SJCRH30 (cell line): ENCODE measurements at regions not wholly inside any gene's neighbourhood (a gene's known extent, or its start where the extent isn't known, plus 50 kb on each side); places are given as distances from the start of the nearest gene placed in this dataset.

Source experiments
- DNase-seq, 2 experiments: peaks; one replicate each; pipeline ENCODE4 v3.0.0-alpha.2; 2015 to 2020
- H3K27ac ChIP-seq: fragments of 250-450 bp; sonication (Bioruptor Pico); 2 replicates; pipeline ENCODE4 v1.5.1; 2020; ENCODE audit warnings: mild to moderate bottlenecking, moderate library complexity
- H3K27me3 ChIP-seq: fragments of 250-450 bp; sonication (Bioruptor Pico); 2 replicates; pipeline ENCODE4 v1.5.1; 2020; ENCODE audit warnings: mild to moderate bottlenecking, moderate library complexity
- H3K36me3 ChIP-seq: fragments of 250-450 bp; sonication (Bioruptor Pico); 2 replicates; pipeline ENCODE4 v1.5.1; 2020; ENCODE audit warnings: mild to moderate bottlenecking, moderate library complexity
- H3K4me1 ChIP-seq: fragments of 250-450 bp; sonication (Bioruptor Pico); 2 replicates; pipeline ENCODE4 v1.5.1; 2020; ENCODE audit warnings: mild to moderate bottlenecking, moderate library complexity
- H3K4me3 ChIP-seq: fragments of 250-450 bp; sonication (Bioruptor Pico); 2 replicates; pipeline ENCODE4 v1.5.1; 2020; ENCODE audit warnings: mild to moderate bottlenecking, moderate library complexity
- H3K9me3 ChIP-seq: fragments of 250-450 bp; sonication (Bioruptor Pico); replicated peaks from 2 replicates; pipeline ENCODE4 v1.5.1; 2020; ENCODE audit warnings: mild to moderate bottlenecking, moderate library complexity

DNA sequence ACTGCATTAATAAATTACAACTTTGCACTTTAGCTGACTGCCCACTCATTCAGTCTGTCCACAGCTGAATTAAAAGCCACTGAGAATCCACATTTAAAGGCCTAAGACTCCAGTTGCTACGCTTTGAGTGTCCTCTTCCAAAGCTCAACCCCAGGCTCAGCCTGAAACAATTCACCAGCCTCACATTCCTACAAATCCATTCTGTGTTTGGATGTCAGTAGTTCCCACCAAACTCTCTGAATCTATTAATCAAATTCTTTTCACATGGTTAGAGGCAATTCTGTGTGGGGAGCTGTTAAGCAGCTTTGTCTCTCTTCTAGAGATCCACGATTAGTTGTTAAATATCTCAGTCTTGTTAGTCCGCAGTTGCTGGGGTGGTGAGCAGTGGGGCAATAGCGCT, 116.8 kb upstream of the UBE2E2 start:
- DNase-seq: peak; percentile 63 to 80

DNA sequence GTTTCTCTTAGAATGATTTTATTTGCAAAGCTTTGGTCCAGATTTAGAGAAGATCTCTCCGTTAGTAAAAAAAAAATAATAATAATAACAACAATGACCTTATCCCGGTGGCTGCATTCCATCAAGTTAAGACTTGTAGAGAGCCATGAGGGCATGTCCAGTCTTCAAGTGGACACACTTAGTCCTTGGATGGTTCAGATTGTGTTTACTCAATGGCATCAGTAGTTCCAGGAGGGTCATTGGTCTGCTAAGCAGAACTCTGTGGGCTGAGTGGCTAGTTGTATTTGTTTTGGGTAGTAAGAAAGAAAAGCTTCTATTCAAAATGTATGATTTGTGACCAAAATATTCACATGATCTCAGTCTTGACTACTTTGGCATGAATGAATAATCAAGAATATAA, 116.3 kb upstream of the UBE2E2 start:
- Histone ChIP-seq H3K27ac (peak overlapping the region; percentile 9; the same call in 1 of the 2 replicates), H3K4me3 (no peak overlapping the region)
- DNase-seq: no peak

More for the DNA sequence above, 116.8 kb upstream of the UBE2E2 start:
- no peaks in the 10 kb centered on the region for H3K27me3 ChIP-seq
- peaks cover 22% of the 10 kb centered on the region for H3K4me1 ChIP-seq
- no peaks in the 10 kb centered on the region for H3K9me3 ChIP-seq
- H3K4me3 ChIP-seq: no peak overlapping the region
- H3K27ac ChIP-seq: peak overlapping the region; percentile 9; the same call in 1 of the 2 replicates
- H3K36me3 ChIP-seq: no peaks in the 10 kb centered on the region

DNA sequence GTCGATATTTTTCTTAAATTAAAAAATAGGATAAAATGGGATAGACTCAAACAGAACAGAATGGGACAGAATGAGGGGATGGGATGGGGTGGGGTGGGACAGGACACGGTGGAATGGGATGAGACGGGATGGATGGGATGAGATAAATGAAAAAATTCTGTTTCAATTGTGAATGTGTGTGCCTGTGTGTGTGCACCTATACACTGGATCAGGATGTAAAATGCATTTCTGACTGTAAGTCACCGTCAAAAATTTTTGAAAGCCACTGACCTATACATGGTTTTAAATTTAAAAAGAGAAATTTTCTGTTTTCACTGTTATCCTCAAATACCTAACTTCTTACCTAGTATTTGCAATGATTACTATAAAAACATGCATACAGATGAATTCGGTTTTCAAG, 108.7 kb upstream of the UBE2E2 start:
- Histone ChIP-seq H3K36me3 (no peaks in the 10 kb centered on the region), H3K9me3 (no peaks in the 10 kb centered on the region; the same call in 1 of the 2 replicates), H3K27ac (no peak overlapping the region), H3K27me3 (no peaks in the 10 kb centered on the region), H3K4me1 (peaks cover 6% of the 10 kb centered on the region; the same call in 1 of the 2 replicates), H3K4me3 (no peak overlapping the region)
- no peak for DNase-seq

More for the DNA sequence above, 116.3 kb upstream of the UBE2E2 start:
- H3K27me3 ChIP-seq: no peaks in the 10 kb centered on the region
- H3K9me3 ChIP-seq: no peaks in the 10 kb centered on the region
- peaks cover 22% of the 10 kb centered on the region for H3K4me1 ChIP-seq
- H3K36me3 ChIP-seq: no peaks in the 10 kb centered on the region

DNA sequence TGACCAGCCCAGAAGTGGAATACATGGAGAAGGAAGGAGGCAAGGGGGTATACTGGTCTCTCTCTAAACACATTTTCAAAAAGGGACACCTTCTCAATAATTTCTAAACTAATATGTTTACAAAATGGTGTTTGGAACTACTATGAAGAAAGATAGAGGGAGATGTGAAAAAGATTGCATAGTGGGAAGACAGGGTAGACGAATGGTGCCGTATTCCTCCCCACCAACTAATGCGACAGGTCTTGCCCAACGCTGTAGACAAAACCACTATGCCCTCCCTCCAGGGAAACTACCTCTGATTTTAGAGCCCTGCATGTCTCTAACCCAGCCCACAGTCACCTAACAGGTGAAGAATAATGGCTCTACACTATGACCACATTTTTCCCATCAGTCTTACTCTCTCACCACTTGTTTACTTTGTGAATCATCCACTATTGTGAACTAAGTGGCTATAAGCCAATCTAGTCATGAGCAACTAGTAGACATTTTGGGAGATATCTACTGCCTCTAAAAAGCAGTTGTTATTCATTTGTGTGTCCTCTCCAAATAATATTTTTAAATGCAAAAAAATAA, 108.2 kb upstream of the UBE2E2 start:
- no peak overlapping the region for H3K27ac ChIP-seq
- no peaks in the 10 kb centered on the region for H3K36me3 ChIP-seq
- peaks cover 6% of the 10 kb centered on the region; the same call in 1 of the 2 replicates for H3K4me1 ChIP-seq
- peak in 1 of 2 experiments; percentile 63 for DNase-seq
- H3K4me3 ChIP-seq: no peak overlapping the region
- no peaks in the 10 kb centered on the region; the same call in 1 of the 2 replicates for H3K9me3 ChIP-seq
- H3K27me3 ChIP-seq: no peaks in the 10 kb centered on the region

GRCh38 chr3:23096041-23096440, 107.1 kb upstream of the UBE2E2 start:
- no peak overlapping the region for H3K4me3 ChIP-seq
- H3K27ac ChIP-seq: no peak overlapping the region
- no peaks in the 10 kb centered on the region for H3K27me3 ChIP-seq
- peaks cover 6% of the 10 kb centered on the region; the same call in 1 of the 2 replicates for H3K4me1 ChIP-seq
- H3K9me3 ChIP-seq: no peaks in the 10 kb centered on the region; the same call in 1 of the 2 replicates
- H3K36me3 ChIP-seq: no peaks in the 10 kb centered on the region
- DNase-seq: no peak

GRCh38 chr3:23099021-23099420, 104.1 kb upstream of the UBE2E2 start:
- Histone ChIP-seq H3K9me3 (no peaks in the 10 kb centered on the region), H3K4me3 (no peak overlapping the region), H3K27me3 (no peaks in the 10 kb centered on the region), H3K27ac (no peak overlapping the region), H3K4me1 (peaks cover 6% of the 10 kb centered on the region; the same call in 1 of the 2 replicates), H3K36me3 (no peaks in the 10 kb centered on the region)
- DNase-seq: no peak

- Histone ChIP-seq H3K36me3 (no peaks in the 10 kb centered on the region), H3K4me1 (peaks cover 6% of the 10 kb centered on the region; the same call in 1 of the 2 replicates), H3K4me3 (no peak overlapping the region), H3K27me3 (no peaks in the 10 kb centered on the region), H3K27ac (no peak overlapping the region), H3K9me3 (no peaks in the 10 kb centered on the region)
- no peak for DNase-seq
Observed at GRCh38 chr3:23099677-23100076, 103.5 kb upstream of the UBE2E2 start.

- Histone ChIP-seq H3K9me3 (no peaks in the 10 kb centered on the region), H3K27me3 (no peaks in the 10 kb centered on the region), H3K4me1 (peaks cover 3% of the 10 kb centered on the region; the same call in 1 of the 2 replicates), H3K27ac (no peak overlapping the region), H3K36me3 (no peaks in the 10 kb centered on the region), H3K4me3 (no peak overlapping the region)
- no peak for DNase-seq
Observed at GRCh38 chr3:23100106-23100505, 103.0 kb upstream of the UBE2E2 start.

DNA sequence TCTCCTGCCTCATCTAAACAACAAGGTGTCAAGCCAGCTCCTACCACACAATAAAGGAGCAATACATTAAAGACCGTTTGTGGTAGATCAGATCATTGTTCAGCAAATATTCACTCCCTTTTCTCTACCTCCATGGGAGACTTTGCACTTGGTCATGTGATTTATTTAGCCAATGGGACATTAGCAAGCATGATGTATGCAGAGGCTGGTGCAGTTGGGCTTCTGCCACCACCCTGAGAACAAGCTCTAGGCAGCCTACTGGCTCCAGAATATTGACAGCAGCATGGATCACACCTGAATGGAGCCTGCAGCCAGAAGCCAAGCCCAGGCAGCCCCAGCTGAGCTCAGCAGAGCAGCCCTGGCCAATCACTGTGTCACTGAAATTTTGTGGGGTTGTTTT, 99.4 kb upstream of the UBE2E2 start:
- no peak overlapping the region for H3K4me3 ChIP-seq
- no peaks in the 10 kb centered on the region for H3K36me3 ChIP-seq
- H3K9me3 ChIP-seq: no peaks in the 10 kb centered on the region
- H3K27ac ChIP-seq: no peak overlapping the region
- no peaks in the 10 kb centered on the region for H3K4me1 ChIP-seq
- no peak for DNase-seq
- no peaks in the 10 kb centered on the region for H3K27me3 ChIP-seq

DNA sequence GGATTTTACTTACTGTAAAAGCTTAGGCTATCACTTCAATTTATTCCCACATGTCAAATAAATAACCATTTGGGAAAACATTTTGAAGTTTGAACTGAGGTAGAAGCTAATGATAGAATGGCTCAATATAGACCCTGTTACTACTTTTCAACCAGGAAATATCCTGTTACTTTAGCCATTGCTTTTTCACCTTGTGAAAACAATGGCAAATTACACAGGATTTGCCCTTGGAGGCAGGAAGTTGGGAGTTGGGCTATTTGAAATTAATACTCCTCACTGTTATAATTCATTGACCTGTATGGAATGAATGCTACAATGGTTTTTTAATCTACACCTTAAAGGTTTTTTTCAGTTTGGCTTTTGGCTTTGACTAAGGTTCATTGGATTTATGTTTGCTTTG, 98.1 kb upstream of the UBE2E2 start:
- Histone ChIP-seq H3K9me3 (no peaks in the 10 kb centered on the region), H3K4me3 (no peak overlapping the region), H3K27ac (no peak overlapping the region), H3K4me1 (no peaks in the 10 kb centered on the region), H3K36me3 (no peaks in the 10 kb centered on the region), H3K27me3 (no peaks in the 10 kb centered on the region)
- DNase-seq: no peak

- Histone ChIP-seq H3K4me1 (no peaks in the 10 kb centered on the region), H3K36me3 (no peaks in the 10 kb centered on the region)
- DNase-seq: no peak
Observed at GRCh38 chr3:23106666-23107065, 96.5 kb upstream of the UBE2E2 start.

DNA sequence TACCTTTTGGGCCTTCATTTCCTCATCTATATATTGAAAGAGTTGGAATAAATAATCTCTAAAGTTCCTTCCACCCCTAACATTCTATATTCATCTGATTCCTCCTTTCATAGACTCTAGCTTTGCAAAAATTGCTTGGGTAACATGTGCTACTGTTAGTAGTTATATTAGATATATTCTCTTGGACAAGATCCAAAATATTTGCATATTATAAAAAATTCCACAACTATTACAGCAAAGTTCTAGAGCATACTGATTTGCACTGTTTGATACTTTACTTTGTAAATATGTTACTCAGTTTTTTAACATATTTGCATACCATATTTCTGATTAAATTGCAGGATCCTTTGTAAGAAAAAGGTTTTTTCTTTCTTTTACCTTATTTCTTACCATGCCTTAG, 95.9 kb upstream of the UBE2E2 start:
- no peaks in the 10 kb centered on the region for H3K36me3 ChIP-seq
- no peak overlapping the region for H3K4me3 ChIP-seq
- H3K9me3 ChIP-seq: no peaks in the 10 kb centered on the region
- no peaks in the 10 kb centered on the region for H3K27me3 ChIP-seq
- no peaks in the 10 kb centered on the region for H3K4me1 ChIP-seq
- DNase-seq: no peak
- no peak overlapping the region for H3K27ac ChIP-seq

More at GRCh38 chr3:23106666-23107065, 96.5 kb upstream of the UBE2E2 start:
- H3K27ac ChIP-seq: no peak overlapping the region
- no peak overlapping the region for H3K4me3 ChIP-seq
- no peaks in the 10 kb centered on the region for H3K9me3 ChIP-seq
- H3K27me3 ChIP-seq: no peaks in the 10 kb centered on the region

- Histone ChIP-seq H3K36me3 (no peaks in the 10 kb centered on the region), H3K4me3 (no peak overlapping the region), H3K27ac (no peak overlapping the region), H3K4me1 (no peaks in the 10 kb centered on the region), H3K9me3 (no peaks in the 10 kb centered on the region), H3K27me3 (no peaks in the 10 kb centered on the region)
- DNase-seq: no peak
Observed at GRCh38 chr3:23108451-23109057, 94.6 kb upstream of the UBE2E2 start.

DNA sequence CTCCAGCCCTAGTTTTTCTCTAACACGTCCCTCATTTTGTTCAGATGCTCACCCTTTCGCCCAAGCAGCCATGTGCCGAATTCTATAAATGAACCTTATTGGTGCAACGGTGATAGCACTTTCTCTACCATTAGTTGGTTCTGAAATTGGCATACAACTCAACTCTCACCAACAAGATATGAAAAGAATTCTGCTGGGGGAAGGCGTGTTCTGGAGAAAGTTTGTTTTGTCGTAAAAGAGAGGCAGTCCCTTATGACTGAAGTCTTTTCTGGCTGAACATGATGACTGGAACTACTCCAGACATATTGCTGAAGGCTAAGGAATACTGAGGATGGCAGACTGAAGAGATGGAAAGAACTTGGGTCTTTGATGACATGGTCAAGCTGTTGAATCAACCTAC, 91.8 kb upstream of the UBE2E2 start:
- H3K27ac ChIP-seq: no peak overlapping the region

DNA sequence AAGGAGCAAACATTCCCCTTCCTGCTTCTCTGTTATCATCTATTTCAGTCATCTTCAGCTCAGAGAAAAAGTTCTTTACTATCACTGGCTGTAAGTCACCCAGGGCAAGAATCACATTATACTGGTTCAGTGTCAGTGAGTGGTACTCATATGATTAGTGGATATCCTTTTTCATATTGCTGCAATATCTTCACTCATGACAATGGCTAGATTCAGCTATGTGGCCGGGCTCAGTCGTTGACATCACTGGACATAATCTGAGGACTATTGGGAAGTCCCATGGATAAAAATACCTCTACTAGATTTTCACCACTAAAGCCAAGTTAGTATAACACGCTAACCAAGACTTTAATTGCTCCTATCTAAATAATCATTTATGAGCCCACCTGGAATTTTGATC, 91.3 kb upstream of the UBE2E2 start:
- no peaks in the 10 kb centered on the region for H3K36me3 ChIP-seq
- no peak overlapping the region for H3K4me3 ChIP-seq
- no peaks in the 10 kb centered on the region for H3K9me3 ChIP-seq
- no peak for DNase-seq
- H3K27me3 ChIP-seq: no peaks in the 10 kb centered on the region
- H3K4me1 ChIP-seq: peaks cover 9% of the 10 kb centered on the region
- H3K27ac ChIP-seq: no peak overlapping the region

More for the DNA sequence above, 91.8 kb upstream of the UBE2E2 start:
- Histone ChIP-seq H3K27me3 (no peaks in the 10 kb centered on the region), H3K9me3 (no peaks in the 10 kb centered on the region), H3K4me3 (no peak overlapping the region), H3K4me1 (peaks cover 9% of the 10 kb centered on the region), H3K36me3 (no peaks in the 10 kb centered on the region)
- no peak for DNase-seq

DNA sequence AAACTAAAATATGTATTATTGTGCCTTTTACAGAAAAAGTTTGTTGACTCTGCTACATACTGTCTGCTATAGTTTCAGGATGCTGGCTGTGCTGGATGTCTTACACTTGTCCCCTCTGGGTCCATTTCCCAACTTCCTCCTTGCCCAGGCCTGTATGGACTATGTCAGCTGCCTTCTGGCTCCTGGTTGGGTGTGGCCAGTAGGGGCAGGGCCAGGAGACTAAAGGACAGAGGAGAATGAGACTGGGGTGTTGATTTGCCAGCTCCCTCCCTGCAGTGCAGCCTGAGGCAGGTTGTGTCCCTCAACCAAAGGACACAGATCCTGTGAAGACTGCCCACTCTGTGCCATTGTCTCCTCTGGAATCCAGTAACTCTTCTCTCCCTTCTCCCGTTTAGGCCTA, 90.6 kb upstream of the UBE2E2 start:
- Histone ChIP-seq H3K27me3 (no peaks in the 10 kb centered on the region), H3K9me3 (no peaks in the 10 kb centered on the region), H3K36me3 (no peaks in the 10 kb centered on the region), H3K27ac (no peak overlapping the region), H3K4me3 (no peak overlapping the region), H3K4me1 (peaks cover 9% of the 10 kb centered on the region)
- peak in 1 of 2 experiments; percentile 20 for DNase-seq
